ENCODE measurements at regions not wholly inside any gene's neighbourhood (a gene's known extent, or its start where the extent isn't known, plus 50 kb on each side); places are given as distances from the start of the nearest gene placed in this dataset.
"Not testable (repeated sequence)": the region's sequence is repeated elsewhere in the genome, so short reads cannot be mapped to it uniquely, and the experiment has no call there.

- Mint-ChIP-seq H3K27me3 (no peaks in the 10 kb centered on the region), H3K27ac (no peak overlapping the region), H3K9me3 (ENCODE audit: low read depth) (no peaks in the 10 kb centered on the region), H3K4me1 (ENCODE audit: low read depth) (no peaks in the 10 kb centered on the region), H3K4me3 (ENCODE audit: low read depth) (no peak overlapping the region), H3K36me3 (ENCODE audit: insufficient read depth) (no peaks in the 10 kb centered on the region)
- no peak for DNase-seq (ENCODE audit: low spot score, unreplicated experiment)
- TF ChIP-seq, protein P1, sequence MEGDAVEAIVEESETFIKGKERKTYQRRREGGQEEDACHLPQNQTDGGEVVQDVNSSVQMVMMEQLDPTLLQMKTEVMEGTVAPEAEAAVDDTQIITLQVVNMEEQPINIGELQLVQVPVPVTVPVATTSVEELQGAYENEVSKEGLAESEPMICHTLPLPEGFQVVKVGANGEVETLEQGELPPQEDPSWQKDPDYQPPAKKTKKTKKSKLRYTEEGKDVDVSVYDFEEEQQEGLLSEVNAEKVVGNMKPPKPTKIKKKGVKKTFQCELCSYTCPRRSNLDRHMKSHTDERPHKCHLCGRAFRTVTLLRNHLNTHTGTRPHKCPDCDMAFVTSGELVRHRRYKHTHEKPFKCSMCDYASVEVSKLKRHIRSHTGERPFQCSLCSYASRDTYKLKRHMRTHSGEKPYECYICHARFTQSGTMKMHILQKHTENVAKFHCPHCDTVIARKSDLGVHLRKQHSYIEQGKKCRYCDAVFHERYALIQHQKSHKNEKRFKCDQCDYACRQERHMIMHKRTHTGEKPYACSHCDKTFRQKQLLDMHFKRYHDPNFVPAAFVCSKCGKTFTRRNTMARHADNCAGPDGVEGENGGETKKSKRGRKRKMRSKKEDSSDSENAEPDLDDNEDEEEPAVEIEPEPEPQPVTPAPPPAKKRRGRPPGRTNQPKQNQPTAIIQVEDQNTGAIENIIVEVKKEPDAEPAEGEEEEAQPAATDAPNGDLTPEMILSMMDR (IDR thresholded peaks at IDR 0.05; ENCODE audit: unreplicated experiment), result no peak
Observed at GRCh38 chr11:81331088-81331487, 1402.6 kb downstream of the FAM181B start.

DNA sequence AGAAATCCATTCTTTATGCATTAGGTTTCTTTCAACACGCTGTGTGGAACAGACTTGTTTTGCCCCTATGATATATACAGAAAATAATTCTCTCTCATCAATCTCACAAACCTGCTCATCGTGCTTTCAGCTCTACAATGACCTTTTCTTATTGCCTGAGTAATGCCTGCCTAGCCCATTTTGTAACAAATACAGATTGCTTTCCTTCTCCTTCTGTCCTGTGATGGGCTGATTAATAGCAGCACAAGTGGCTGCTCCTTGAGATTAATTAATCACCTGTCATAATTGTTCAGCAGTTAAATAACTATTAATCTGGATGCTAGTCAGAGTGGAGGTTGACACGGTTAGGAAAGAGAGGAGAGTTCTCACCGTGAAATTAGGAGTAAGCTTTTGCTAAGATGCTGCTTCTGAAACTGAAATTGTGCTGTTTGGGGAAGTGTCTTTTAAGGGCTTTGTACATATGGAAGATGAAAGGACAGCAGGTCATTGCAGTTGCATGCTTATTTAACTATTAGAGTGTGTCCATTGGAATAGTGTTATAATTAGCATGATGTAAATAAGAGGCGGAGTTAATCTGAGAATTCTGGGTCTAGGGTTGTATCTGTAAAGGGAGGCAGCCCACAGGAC lies 1430.5 kb downstream of the FAM181B start:
- H3K4me1 Mint-ChIP-seq (ENCODE audit: low read depth), result peaks cover 1% of the 10 kb centered on the region
- no peak overlapping the region for H3K27ac Mint-ChIP-seq
- no peak for DNase-seq (ENCODE audit: low spot score, unreplicated experiment)
- H3K27me3 Mint-ChIP-seq, result no peaks in the 10 kb centered on the region
- TF ChIP-seq, protein P1 (IDR thresholded peaks at IDR 0.05; ENCODE audit: unreplicated experiment), result no peak
- H3K9me3 Mint-ChIP-seq (ENCODE audit: low read depth), result no peaks in the 10 kb centered on the region
- H3K36me3 Mint-ChIP-seq (ENCODE audit: insufficient read depth), result no peaks in the 10 kb centered on the region
- no peak overlapping the region for H3K4me3 Mint-ChIP-seq (ENCODE audit: low read depth)

- H3K4me3 Mint-ChIP-seq (ENCODE audit: low read depth), result no peak overlapping the region
- H3K4me1 Mint-ChIP-seq (ENCODE audit: low read depth), result peaks cover 1% of the 10 kb centered on the region
- H3K36me3 Mint-ChIP-seq (ENCODE audit: insufficient read depth), result no peaks in the 10 kb centered on the region
- TF ChIP-seq, protein P1 (IDR thresholded peaks at IDR 0.05; ENCODE audit: unreplicated experiment), result no peak
- H3K9me3 Mint-ChIP-seq (ENCODE audit: low read depth), result no peaks in the 10 kb centered on the region
- H3K27me3 Mint-ChIP-seq, result no peaks in the 10 kb centered on the region
- no peak overlapping the region for H3K27ac Mint-ChIP-seq
- DNase-seq (ENCODE audit: low spot score, unreplicated experiment), result no peak
Observed at GRCh38 chr11:81301166-81301830, 1432.4 kb downstream of the FAM181B start.

GRCh38 chr11:81286959-81287358 lies 1446.7 kb downstream of the FAM181B start:
- Mint-ChIP-seq H3K4me1 (ENCODE audit: low read depth) (no peaks in the 10 kb centered on the region), H3K36me3 (ENCODE audit: insufficient read depth) (no peaks in the 10 kb centered on the region), H3K27me3 (no peaks in the 10 kb centered on the region), H3K4me3 (ENCODE audit: low read depth) (no peak overlapping the region), H3K27ac (no peak overlapping the region), H3K9me3 (ENCODE audit: low read depth) (peaks cover 13% of the 10 kb centered on the region)
- TF ChIP-seq, protein P1 (IDR thresholded peaks at IDR 0.05; ENCODE audit: unreplicated experiment), result no peak
- DNase-seq (ENCODE audit: low spot score, unreplicated experiment), result no peak

GRCh38 chr11:81286550-81286949 lies 1447.1 kb downstream of the FAM181B start:
- no peak overlapping the region for H3K27ac Mint-ChIP-seq
- no peak overlapping the region for H3K4me3 Mint-ChIP-seq (ENCODE audit: low read depth)
- no peak for DNase-seq (ENCODE audit: low spot score, unreplicated experiment)
- H3K9me3 Mint-ChIP-seq (ENCODE audit: low read depth), result peaks cover 13% of the 10 kb centered on the region
- H3K27me3 Mint-ChIP-seq, result no peaks in the 10 kb centered on the region
- no peaks in the 10 kb centered on the region for H3K4me1 Mint-ChIP-seq (ENCODE audit: low read depth)
- no peaks in the 10 kb centered on the region for H3K36me3 Mint-ChIP-seq (ENCODE audit: insufficient read depth)
- TF ChIP-seq, protein P1 (IDR thresholded peaks at IDR 0.05; ENCODE audit: unreplicated experiment), result no peak

- not testable (repeated sequence) for H3K4me3 Mint-ChIP-seq (ENCODE audit: low read depth); DNase-seq (ENCODE audit: low spot score, unreplicated experiment); H3K9me3 Mint-ChIP-seq (ENCODE audit: low read depth); H3K36me3 Mint-ChIP-seq (ENCODE audit: insufficient read depth); H3K27me3 Mint-ChIP-seq; H3K27ac Mint-ChIP-seq
- H3K4me1 Mint-ChIP-seq (ENCODE audit: low read depth), result peaks cover 19% of the 10 kb centered on the region
Observed at GRCh38 chr11:81280228-81280627, 1453.4 kb downstream of the FAM181B start.

Data from progenitor cell of endocrine pancreas (in vitro differentiated cells).